Body of pancreas (tissue), 4 donors: ENCODE measurements at regions not wholly inside any gene's neighbourhood (a gene's known extent, or its start where the extent isn't known, plus 50 kb on each side); places are given as distances from the start of the nearest gene placed in this dataset.

Source experiments
- POLR2A ChIP-seq, 3 donors: fragments of 450-650 bp; IDR thresholded peaks; one replicate each; pipeline ENCODE4 v1.6.1; 2016; ENCODE audit warnings: antibody characterized with exemption in 3 of 3, mild to moderate bottlenecking in 2 of 3
- TF ChIP-seq, protein P1 (sequence below), 7 experiments: fragments of 450-650 bp in 4 of 7; fragments of 200-600 bp in 3 of 7; sonication (generic) in 3 of 7; IDR thresholded peaks; one replicate each; pipeline ENCODE4 v1.5.1; 2016 to 2019; ENCODE audit warnings: antibody characterized with exemption in 7 of 7

DNA sequence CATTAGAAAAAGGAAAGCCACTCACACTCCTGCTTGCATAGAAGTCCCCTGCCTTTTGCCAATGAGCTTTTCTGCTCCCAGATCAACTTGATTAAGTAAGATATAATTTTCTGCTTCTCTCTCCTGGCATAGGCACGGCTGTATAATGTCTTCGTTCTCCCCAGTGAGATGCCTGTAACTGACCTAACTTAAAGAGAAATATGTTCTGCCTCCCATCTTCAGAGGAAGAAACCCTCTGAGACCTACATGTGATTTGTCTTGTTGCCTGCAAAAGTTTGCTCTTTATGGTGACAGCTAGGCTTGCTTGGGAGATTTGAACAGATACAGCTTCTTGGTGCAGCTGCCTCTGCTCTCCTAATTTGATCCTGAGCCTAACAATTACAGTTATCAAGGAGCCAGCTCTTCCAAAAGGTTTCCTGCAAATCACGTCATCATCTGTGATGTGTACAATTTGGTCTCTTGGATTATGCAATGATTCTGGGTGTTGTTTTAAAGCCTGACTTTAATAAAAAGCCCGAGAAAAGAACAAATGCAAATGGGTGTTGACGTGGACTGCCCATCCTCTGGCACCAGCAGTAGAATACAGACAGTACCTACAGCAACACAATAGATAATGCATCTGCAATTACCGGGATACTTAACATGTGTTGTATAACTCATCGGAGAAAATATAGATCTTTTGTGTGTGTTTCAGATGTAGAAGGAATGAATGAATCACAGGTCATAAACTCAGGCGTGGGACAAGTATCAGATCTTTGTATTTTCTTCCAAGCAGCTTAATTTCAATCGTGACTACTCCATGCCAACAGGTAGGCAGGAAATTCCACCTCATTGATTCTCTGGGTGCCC lies 76.2 kb upstream of the KAZN start:
- TF ChIP-seq, protein P1, sequence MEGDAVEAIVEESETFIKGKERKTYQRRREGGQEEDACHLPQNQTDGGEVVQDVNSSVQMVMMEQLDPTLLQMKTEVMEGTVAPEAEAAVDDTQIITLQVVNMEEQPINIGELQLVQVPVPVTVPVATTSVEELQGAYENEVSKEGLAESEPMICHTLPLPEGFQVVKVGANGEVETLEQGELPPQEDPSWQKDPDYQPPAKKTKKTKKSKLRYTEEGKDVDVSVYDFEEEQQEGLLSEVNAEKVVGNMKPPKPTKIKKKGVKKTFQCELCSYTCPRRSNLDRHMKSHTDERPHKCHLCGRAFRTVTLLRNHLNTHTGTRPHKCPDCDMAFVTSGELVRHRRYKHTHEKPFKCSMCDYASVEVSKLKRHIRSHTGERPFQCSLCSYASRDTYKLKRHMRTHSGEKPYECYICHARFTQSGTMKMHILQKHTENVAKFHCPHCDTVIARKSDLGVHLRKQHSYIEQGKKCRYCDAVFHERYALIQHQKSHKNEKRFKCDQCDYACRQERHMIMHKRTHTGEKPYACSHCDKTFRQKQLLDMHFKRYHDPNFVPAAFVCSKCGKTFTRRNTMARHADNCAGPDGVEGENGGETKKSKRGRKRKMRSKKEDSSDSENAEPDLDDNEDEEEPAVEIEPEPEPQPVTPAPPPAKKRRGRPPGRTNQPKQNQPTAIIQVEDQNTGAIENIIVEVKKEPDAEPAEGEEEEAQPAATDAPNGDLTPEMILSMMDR (IDR thresholded peaks at IDR 0.05), result no peak
- TF ChIP-seq POLR2A (IDR thresholded peaks at IDR 0.05), result no peak
